ENCODE measurements at regions not wholly inside any gene's neighbourhood (a gene's known extent, or its start where the extent isn't known, plus 50 kb on each side); places are given as distances from the start of the nearest gene placed in this dataset.
A peak's percentile ranks its signal among the peaks of the same experiment; 100 is the strongest.

DNA sequence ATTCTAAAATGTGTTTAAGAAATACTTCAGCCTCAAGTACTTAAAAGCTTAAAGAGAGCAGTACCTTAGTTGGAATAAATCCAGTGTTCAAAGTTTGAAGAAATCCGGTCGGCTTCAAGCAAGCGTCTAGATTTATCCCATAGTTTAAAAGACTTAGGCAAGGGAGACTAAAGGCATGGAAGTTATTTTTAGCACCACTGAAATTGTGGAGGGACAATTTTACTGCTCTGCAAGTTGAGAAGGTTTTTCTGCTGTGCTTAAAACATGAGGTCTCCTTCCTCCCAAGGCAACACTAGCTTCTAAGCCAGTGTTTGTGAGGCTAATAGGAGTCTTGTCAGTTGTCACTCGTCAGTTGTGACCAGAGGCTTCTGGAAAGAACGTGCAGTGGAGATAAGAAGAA lies 183.5 kb downstream of the MSL3 start:
- TF ChIP-seq, protein P1, sequence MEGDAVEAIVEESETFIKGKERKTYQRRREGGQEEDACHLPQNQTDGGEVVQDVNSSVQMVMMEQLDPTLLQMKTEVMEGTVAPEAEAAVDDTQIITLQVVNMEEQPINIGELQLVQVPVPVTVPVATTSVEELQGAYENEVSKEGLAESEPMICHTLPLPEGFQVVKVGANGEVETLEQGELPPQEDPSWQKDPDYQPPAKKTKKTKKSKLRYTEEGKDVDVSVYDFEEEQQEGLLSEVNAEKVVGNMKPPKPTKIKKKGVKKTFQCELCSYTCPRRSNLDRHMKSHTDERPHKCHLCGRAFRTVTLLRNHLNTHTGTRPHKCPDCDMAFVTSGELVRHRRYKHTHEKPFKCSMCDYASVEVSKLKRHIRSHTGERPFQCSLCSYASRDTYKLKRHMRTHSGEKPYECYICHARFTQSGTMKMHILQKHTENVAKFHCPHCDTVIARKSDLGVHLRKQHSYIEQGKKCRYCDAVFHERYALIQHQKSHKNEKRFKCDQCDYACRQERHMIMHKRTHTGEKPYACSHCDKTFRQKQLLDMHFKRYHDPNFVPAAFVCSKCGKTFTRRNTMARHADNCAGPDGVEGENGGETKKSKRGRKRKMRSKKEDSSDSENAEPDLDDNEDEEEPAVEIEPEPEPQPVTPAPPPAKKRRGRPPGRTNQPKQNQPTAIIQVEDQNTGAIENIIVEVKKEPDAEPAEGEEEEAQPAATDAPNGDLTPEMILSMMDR (IDR thresholded peaks at IDR 0.05 in 4 of 5, conservative IDR thresholded peaks at IDR 0.05 in 1 of 5) = no peak
- TF ChIP-seq POLR2A (IDR thresholded peaks at IDR 0.05) = no peak

DNA sequence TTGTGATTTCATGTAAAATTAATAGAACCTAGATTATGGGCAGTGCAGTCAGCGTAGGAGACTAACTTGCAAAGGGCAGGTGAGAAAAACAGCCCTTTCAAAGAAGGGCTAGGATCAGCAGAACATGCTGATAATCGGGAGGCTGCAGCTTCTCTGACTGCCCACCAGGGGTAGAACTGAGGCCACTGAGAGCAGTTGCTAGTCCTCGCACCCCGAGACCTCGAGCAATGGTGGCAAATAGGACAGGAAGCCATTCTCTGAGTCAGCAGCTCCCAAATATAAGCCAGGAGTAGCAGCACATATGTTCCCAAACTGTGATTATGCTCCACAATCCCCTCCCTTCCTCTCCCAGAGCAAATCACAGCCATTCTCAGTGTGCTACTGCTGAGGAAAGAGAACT lies 186.5 kb downstream of the MSL3 start:
- no peaks in the 10 kb centered on the region for H3K4me1 ChIP-seq
- no peaks in the 10 kb centered on the region for H3K36me3 ChIP-seq
- H3K9me3 ChIP-seq = no peaks in the 10 kb centered on the region
- ATAC-seq (no peak), DNase-seq (no peak)
- TF ChIP-seq POLR2A (IDR thresholded peaks at IDR 0.05) = no peak
- TF ChIP-seq, protein P1 (IDR thresholded peaks at IDR 0.05 in 4 of 5, conservative IDR thresholded peaks at IDR 0.05 in 1 of 5) = peak in 1 of 5 experiments; percentile 11
- intact Hi-C loops (cut with DNase I; ENCODE audit: low total_unique reads) = no loop called here
- in situ Hi-C loops (cut with MboI; ENCODE audit: low sequenced_read_pairs in 4 of 4) = no loop called here
- H3K27ac ChIP-seq = no peak overlapping the region
- no peak overlapping the region for H3K4me3 ChIP-seq
- H3K27me3 ChIP-seq = no peaks in the 10 kb centered on the region

More for the DNA sequence above, 183.5 kb downstream of the MSL3 start:
- H3K9me3 ChIP-seq = no peaks in the 10 kb centered on the region
- in situ Hi-C loops (cut with MboI; ENCODE audit: low sequenced_read_pairs in 4 of 4) (no loop called here), intact Hi-C loops (cut with DNase I; ENCODE audit: low total_unique reads) (no loop called here)
- H3K4me1 ChIP-seq = no peaks in the 10 kb centered on the region
- no peaks in the 10 kb centered on the region for H3K27me3 ChIP-seq
- no peaks in the 10 kb centered on the region for H3K36me3 ChIP-seq
- DNase-seq (no peak), ATAC-seq (no peak)
- no peak overlapping the region for H3K27ac ChIP-seq
- H3K4me3 ChIP-seq = no peak overlapping the region

DNA sequence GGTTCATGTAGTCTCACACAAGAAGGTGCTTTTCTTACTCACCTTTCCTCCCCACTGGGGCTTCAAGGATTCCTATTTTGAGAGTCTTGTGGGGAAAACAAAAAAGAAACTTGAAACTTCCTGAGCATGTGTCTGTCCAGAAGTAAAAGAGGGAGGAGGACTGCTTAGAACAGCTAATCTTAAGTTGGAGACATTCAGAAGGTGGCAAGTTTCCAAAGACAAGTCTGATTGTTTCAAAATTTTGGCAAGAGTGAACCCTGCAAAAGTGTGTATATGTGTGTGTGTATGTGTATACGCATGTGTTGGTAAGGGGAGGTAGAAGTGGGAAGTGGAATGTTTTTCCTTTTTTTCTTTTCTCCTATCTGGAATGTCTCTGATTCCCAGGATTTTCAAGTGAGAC lies 189.0 kb upstream of the FRMPD4 start:
- Histone ChIP-seq H3K4me1 (no peaks in the 10 kb centered on the region), H3K4me3 (no peak overlapping the region), H3K27me3 (no peaks in the 10 kb centered on the region), H3K36me3 (no peaks in the 10 kb centered on the region), H3K9me3 (no peaks in the 10 kb centered on the region), H3K27ac (no peak overlapping the region)
- intact Hi-C loops (cut with DNase I; ENCODE audit: low total_unique reads) = no loop called here
- in situ Hi-C loops (cut with MboI; ENCODE audit: low sequenced_read_pairs in 4 of 4) = no loop called here
- TF ChIP-seq POLR2A (IDR thresholded peaks at IDR 0.05) = no peak
- ATAC-seq (no peak), DNase-seq (no peak)

DNA sequence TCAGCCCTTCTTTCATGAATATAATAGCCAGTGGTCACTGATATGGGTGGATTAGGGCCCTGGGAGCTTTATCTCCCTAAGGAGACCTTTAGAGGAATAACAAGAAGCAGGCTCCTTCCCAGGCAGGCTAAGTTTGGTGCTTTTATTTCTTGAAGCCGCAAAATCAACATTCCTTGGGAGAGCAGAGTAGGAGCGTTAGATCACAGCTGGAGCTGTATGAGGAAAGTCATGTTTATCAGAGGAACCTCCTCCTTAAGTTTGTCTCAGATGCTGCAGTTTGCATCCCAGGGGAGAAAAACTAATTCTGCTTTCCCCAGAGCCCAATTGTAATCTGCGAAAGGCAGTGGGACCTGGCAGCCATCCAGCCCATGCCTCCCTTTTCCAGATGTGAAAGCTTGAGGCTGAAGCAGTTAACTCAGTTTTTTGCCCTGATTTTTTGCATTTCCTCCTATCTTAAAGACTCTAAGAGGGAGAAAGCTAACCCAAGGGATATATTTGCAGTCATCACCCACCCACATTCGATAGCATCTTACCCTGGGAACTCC lies 186.0 kb upstream of the FRMPD4 start:
- DNase-seq (no peak), ATAC-seq (no peak)
- TF ChIP-seq, protein P1 (IDR thresholded peaks at IDR 0.05 in 4 of 5, conservative IDR thresholded peaks at IDR 0.05 in 1 of 5) = no peak
- TF ChIP-seq POLR2A (IDR thresholded peaks at IDR 0.05) = no peak
- no peaks in the 10 kb centered on the region for H3K4me1 ChIP-seq
- no peak overlapping the region for H3K4me3 ChIP-seq
- in situ Hi-C loops (cut with MboI; ENCODE audit: low sequenced_read_pairs in 4 of 4) = no loop called here
- H3K36me3 ChIP-seq = no peaks in the 10 kb centered on the region
- no peak overlapping the region for H3K27ac ChIP-seq
- no peaks in the 10 kb centered on the region for H3K27me3 ChIP-seq
- intact Hi-C loops (cut with DNase I; ENCODE audit: low total_unique reads) = no loop called here
- H3K9me3 ChIP-seq = no peaks in the 10 kb centered on the region

DNA sequence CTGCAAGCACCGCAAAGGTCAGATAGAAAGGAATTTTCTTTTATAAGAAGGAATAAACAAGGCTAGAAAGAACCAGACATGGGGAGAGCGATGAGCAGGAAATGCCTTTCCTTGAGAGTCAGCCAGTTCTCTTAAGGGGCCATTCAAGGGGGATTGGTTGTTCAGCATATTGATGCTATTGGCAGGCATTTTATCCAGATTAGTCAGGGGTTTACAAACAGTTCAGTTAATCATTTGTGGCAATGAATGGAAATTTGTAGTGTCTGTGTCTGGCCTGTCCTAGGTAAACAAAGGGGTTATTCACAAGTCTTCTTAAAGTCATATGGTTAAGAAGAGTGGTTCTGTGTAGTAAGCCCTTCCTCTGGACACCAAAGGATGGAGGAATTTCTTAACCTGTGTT lies 184.7 kb upstream of the FRMPD4 start:
- ATAC-seq (no peak), DNase-seq (no peak)
- H3K9me3 ChIP-seq = no peaks in the 10 kb centered on the region
- in situ Hi-C loops (cut with MboI; ENCODE audit: low sequenced_read_pairs in 4 of 4) = no loop called here
- intact Hi-C loops (cut with DNase I; ENCODE audit: low total_unique reads) = no loop called here
- H3K4me1 ChIP-seq = no peaks in the 10 kb centered on the region
- no peak overlapping the region for H3K27ac ChIP-seq
- TF ChIP-seq, protein P1 (IDR thresholded peaks at IDR 0.05 in 4 of 5, conservative IDR thresholded peaks at IDR 0.05 in 1 of 5) = no peak
- TF ChIP-seq POLR2A (IDR thresholded peaks at IDR 0.05) = no peak
- no peak overlapping the region for H3K4me3 ChIP-seq
- H3K36me3 ChIP-seq = no peaks in the 10 kb centered on the region
- no peaks in the 10 kb centered on the region for H3K27me3 ChIP-seq

Measured in gastrocnemius medialis (tissue), 4 donors.